Hepatocyte (in vitro differentiated cells): ENCODE measurements at regions not wholly inside any gene's neighbourhood (a gene's known extent, or its start where the extent isn't known, plus 50 kb on each side); places are given as distances from the start of the nearest gene placed in this dataset.

Experiments
- DNase-seq: peaks from one replicate; pipeline ENCODE4 v3.0.0-alpha.2; 2016; ENCODE audit warnings: low spot score
- H2AFZ ChIP-seq: fragments of 200-600 bp; sonication (generic); 2 replicates; pipeline ENCODE4 v1.6.0; 2016; ENCODE audit warnings: antibody characterized with exemption, mild to moderate bottlenecking
- H3K27ac ChIP-seq: fragments of 200-600 bp; sonication (generic); 2 replicates; pipeline ENCODE4 v1.5.1; 2016; ENCODE audit warnings: mild to moderate bottlenecking
- H3K27me3 ChIP-seq: fragments of 200-600 bp; sonication (generic); 2 replicates; pipeline ENCODE4 v1.6.1; 2016
- H3K36me3 ChIP-seq: fragments of 200-600 bp; sonication (generic); replicated peaks from 2 replicates; pipeline ENCODE4 v1.5.1; 2016; ENCODE audit warnings: low read depth; ENCODE audit not compliant: insufficient read depth
- H3K4me1 ChIP-seq: fragments of 200-600 bp; sonication (generic); 2 replicates; pipeline ENCODE4 v1.5.1; 2016; ENCODE audit warnings: mild to moderate bottlenecking, moderate library complexity; ENCODE audit not compliant: insufficient read depth
- H3K4me2 ChIP-seq: fragments of 200-600 bp; sonication (generic); 2 replicates; pipeline ENCODE4 v1.6.0; 2016
- H3K4me3 ChIP-seq: fragments of 200-600 bp; sonication (generic); 2 replicates; pipeline ENCODE4 v1.5.1; 2016; ENCODE audit warnings: mild to moderate bottlenecking
- H3K79me2 ChIP-seq: fragments of 200-600 bp; sonication (generic); 2 replicates; pipeline ENCODE4 v1.6.0; 2017; ENCODE audit warnings: mild to moderate bottlenecking
- H3K9me2 ChIP-seq: fragments of 200-600 bp; sonication (generic); replicated peaks from 2 replicates; pipeline ENCODE4 v1.6.0; 2017; ENCODE audit warnings: mild to moderate bottlenecking; ENCODE audit not compliant: insufficient read depth
- H3K9me3 ChIP-seq: fragments of 200-600 bp; sonication (generic); 2 replicates; pipeline ENCODE4 v1.5.1; 2016; ENCODE audit warnings: low read depth, mild to moderate bottlenecking
- H4K20me1 ChIP-seq: fragments of 200-600 bp; sonication (generic); 2 replicates; pipeline ENCODE4 v1.6.0; 2016; ENCODE audit warnings: mild to moderate bottlenecking; ENCODE audit not compliant: insufficient read depth, poor library complexity, severe bottlenecking
- CTCF ChIP-seq: fragments of 200-600 bp; sonication (generic); IDR thresholded peaks from 2 replicates; pipeline ENCODE4 v1.5.1; 2016; ENCODE audit warnings: antibody characterized with exemption, mild to moderate bottlenecking; ENCODE audit not compliant: poor library complexity
- EZH2 ChIP-seq: fragments of 200-600 bp; sonication (generic); IDR thresholded peaks from 2 replicates; pipeline ENCODE4 v1.6.1; 2016; ENCODE audit warnings: antibody characterized with exemption, mild to moderate bottlenecking, borderline replicate concordance
- EZH2phosphoT487 ChIP-seq: fragments of 200-600 bp; sonication (generic); IDR thresholded peaks from one replicate; pipeline ENCODE4 v1.6.1; 2018; ENCODE audit warnings: antibody characterized with exemption, mild to moderate bottlenecking, low read depth, moderate library complexity; ENCODE audit not compliant: unreplicated experiment, severe bottlenecking
- WGBS: methylation state at CpG from one replicate; pipeline ENCODE4 v1.1.6; 2016; ENCODE audit warnings: low lambda C conversion rate; ENCODE audit errors: missing lambda C conversion rate; 5-methylcytosine and 5-hydroxymethylcytosine counted together

DNA sequence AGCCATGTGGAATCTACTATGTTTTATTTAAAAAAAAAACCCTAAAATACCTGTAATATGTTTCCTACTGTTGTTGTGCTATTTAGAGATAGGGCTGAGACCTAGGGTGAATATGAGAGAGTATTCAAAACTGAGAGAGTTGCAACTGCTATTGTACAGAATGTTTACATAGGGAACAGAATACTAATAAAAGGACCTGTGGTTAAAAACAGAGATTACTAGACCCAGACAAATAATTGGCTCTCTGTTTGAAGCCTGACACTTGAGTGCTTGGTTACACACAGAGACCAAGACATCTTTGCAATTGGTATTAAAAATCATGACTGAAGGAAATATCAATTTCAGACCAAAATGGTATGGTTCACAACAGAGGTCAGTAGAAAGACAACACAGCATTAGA lies 278.9 kb upstream of the GIMD1 start:
- H3K27ac ChIP-seq, result no peak overlapping the region
- no peaks in the 10 kb centered on the region for H4K20me1 ChIP-seq
- H3K9me3 ChIP-seq, result no peaks in the 10 kb centered on the region
- no peak for DNase-seq
- no peaks in the 10 kb centered on the region for H3K27me3 ChIP-seq
- no peak overlapping the region for H3K4me2 ChIP-seq
- no peaks in the 10 kb centered on the region for H3K36me3 ChIP-seq
- TF ChIP-seq EZH2phosphoT487, result no peak
- no peak for TF ChIP-seq EZH2
- H2AFZ ChIP-seq, result no peak overlapping the region
- H3K4me3 ChIP-seq, result no peak overlapping the region
- no peaks in the 10 kb centered on the region for H3K4me1 ChIP-seq
- H3K9me2 ChIP-seq, result no peaks in the 10 kb centered on the region
- no peaks in the 10 kb centered on the region for H3K79me2 ChIP-seq

DNA sequence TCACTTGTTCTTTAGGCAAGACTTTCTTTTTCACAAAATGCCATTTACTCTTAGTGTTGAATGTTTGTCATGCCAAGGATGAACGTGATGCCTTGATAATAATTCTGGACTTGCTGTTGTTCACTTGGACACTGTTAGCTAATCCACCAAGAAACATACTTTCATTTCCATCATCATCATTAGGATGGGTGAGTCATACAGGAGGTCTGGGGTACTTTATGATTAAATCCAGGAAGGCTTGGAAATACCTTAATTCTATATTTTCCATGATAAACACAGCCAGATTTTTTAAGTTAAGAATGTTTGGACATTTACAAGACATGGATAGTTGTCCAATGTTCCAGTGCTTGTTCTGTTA lies 260.7 kb upstream of the GIMD1 start:
- Histone ChIP-seq H2AFZ (no peak overlapping the region), H3K9me2 (no peaks in the 10 kb centered on the region), H3K79me2 (no peaks in the 10 kb centered on the region), H3K27ac (no peak overlapping the region), H3K4me3 (no peak overlapping the region), H3K9me3 (no peaks in the 10 kb centered on the region), H3K27me3 (no peaks in the 10 kb centered on the region), H3K4me1 (no peaks in the 10 kb centered on the region), H3K36me3 (no peaks in the 10 kb centered on the region), H3K4me2 (no peak overlapping the region), H4K20me1 (no peaks in the 10 kb centered on the region)
- WGBS, result 28% methylated on average over 1 of the region's 1 CpG
- TF ChIP-seq EZH2phosphoT487 (no peak), EZH2 (no peak), CTCF (no peak)
- DNase-seq, result no peak

- TF ChIP-seq EZH2 (no peak), CTCF (no peak), EZH2phosphoT487 (no peak)
- H2AFZ ChIP-seq, result no peak overlapping the region
- no peaks in the 10 kb centered on the region for H3K9me3 ChIP-seq
- WGBS, result 47% methylated on average over 4 of the region's 4 CpGs
- no peaks in the 10 kb centered on the region for H3K4me1 ChIP-seq
- no peaks in the 10 kb centered on the region for H3K36me3 ChIP-seq
- H3K4me2 ChIP-seq, result no peak overlapping the region
- H4K20me1 ChIP-seq, result no peaks in the 10 kb centered on the region
- H3K4me3 ChIP-seq, result no peak overlapping the region
- H3K79me2 ChIP-seq, result no peaks in the 10 kb centered on the region
- DNase-seq, result no peak
- H3K27me3 ChIP-seq, result no peaks in the 10 kb centered on the region
- H3K9me2 ChIP-seq, result no peaks in the 10 kb centered on the region
- no peak overlapping the region for H3K27ac ChIP-seq
Measured at GRCh38 chr4:106628586-106629267, 260.1 kb upstream of the GIMD1 start.

DNA sequence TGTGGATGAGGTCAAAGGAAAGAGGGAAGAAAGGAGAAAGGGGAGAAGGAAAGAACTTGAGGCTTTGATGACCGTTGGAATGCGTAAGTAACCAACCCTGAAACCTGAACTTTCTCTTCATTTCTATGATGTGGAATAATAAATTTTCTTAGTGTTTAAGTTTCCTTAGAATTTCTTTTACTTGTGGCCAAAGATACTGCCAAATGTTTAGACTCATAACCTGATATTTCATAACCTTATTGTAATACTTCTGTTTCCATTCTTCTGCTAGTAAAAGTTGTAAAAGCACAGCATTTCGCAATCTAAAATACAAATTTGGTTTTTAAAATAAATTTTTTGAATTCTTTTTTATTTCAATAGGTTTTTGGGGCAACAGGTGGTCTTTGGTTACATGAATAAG lies 258.5 kb upstream of the GIMD1 start:
- no peak overlapping the region for H2AFZ ChIP-seq
- no peak overlapping the region for H3K27ac ChIP-seq
- H3K79me2 ChIP-seq, result no peaks in the 10 kb centered on the region
- no peak overlapping the region for H3K4me3 ChIP-seq
- TF ChIP-seq CTCF (no peak), EZH2 (no peak), EZH2phosphoT487 (no peak)
- H3K27me3 ChIP-seq, result no peaks in the 10 kb centered on the region
- H3K9me2 ChIP-seq, result no peaks in the 10 kb centered on the region
- no peaks in the 10 kb centered on the region for H4K20me1 ChIP-seq
- no peaks in the 10 kb centered on the region for H3K36me3 ChIP-seq
- H3K9me3 ChIP-seq, result no peaks in the 10 kb centered on the region
- no peak for DNase-seq
- 88% methylated on average over 3 of the region's 3 CpGs for WGBS
- no peaks in the 10 kb centered on the region for H3K4me1 ChIP-seq
- no peak overlapping the region for H3K4me2 ChIP-seq
